Left kidney (tissue), 1 donor: ENCODE measurements at regions not wholly inside any gene's neighbourhood (a gene's known extent, or its start where the extent isn't known, plus 50 kb on each side); places are given as distances from the start of the nearest gene placed in this dataset.
A peak's percentile ranks its signal among the peaks of the same experiment; 100 is the strongest.
"Not testable (repeated sequence)": the region's sequence is repeated elsewhere in the genome, so short reads cannot be mapped to it uniquely, and the experiment has no call there.

Source experiments
- DNase-seq: peaks from one replicate; pipeline ENCODE4 v3.0.0-alpha.2; 2013

- DNase-seq = no peak
These were observed 343.0 kb upstream of the NCAM1 start for GRCh38 chr11:112617977-112618826.

- DNase-seq = no peak
These were observed 342.1 kb upstream of the NCAM1 start for GRCh38 chr11:112619106-112619505.

- no peak for DNase-seq
These were observed 340.4 kb upstream of the NCAM1 start for GRCh38 chr11:112620621-112621394.

- no peak for DNase-seq
These were observed 338.2 kb upstream of the NCAM1 start for GRCh38 chr11:112623057-112623456.

GRCh38 chr11:112624431-112624830, 336.8 kb upstream of the NCAM1 start:
- peak; percentile 79 for DNase-seq

GRCh38 chr11:112624971-112625370, 336.2 kb upstream of the NCAM1 start:
- not testable (repeated sequence) for DNase-seq

GRCh38 chr11:112625814-112626213, 335.4 kb upstream of the NCAM1 start:
- no peak for DNase-seq

GRCh38 chr11:112626731-112627130, 334.5 kb upstream of the NCAM1 start:
- DNase-seq = no peak

GRCh38 chr11:112627588-112628045, 333.6 kb upstream of the NCAM1 start:
- no peak for DNase-seq

GRCh38 chr11:112628676-112629075, 332.5 kb upstream of the NCAM1 start:
- no peak for DNase-seq

GRCh38 chr11:112630496-112630895, 330.7 kb upstream of the NCAM1 start:
- no peak for DNase-seq

- no peak for DNase-seq
These were observed 329.9 kb upstream of the NCAM1 start for GRCh38 chr11:112631333-112631732.

GRCh38 chr11:112632866-112633505, 328.2 kb upstream of the NCAM1 start:
- DNase-seq = no peak

GRCh38 chr11:112634551-112634950, 326.7 kb upstream of the NCAM1 start:
- DNase-seq = no peak

GRCh38 chr11:112634995-112635737, 326.1 kb upstream of the NCAM1 start:
- no peak for DNase-seq

GRCh38 chr11:112637076-112637475, 324.1 kb upstream of the NCAM1 start:
- DNase-seq = no peak

- no peak for DNase-seq
These were observed 323.3 kb upstream of the NCAM1 start for GRCh38 chr11:112637876-112638275.

- DNase-seq = no peak
These were observed 321.8 kb upstream of the NCAM1 start for GRCh38 chr11:112639469-112639868.

GRCh38 chr11:112643416-112643815, 317.8 kb upstream of the NCAM1 start:
- no peak for DNase-seq

GRCh38 chr11:112644410-112645131, 316.6 kb upstream of the NCAM1 start:
- DNase-seq = no peak

- DNase-seq = no peak
These were observed 311.4 kb upstream of the NCAM1 start for GRCh38 chr11:112649856-112650255.
